ENCODE measurements at regions not wholly inside any gene's neighbourhood (a gene's known extent, or its start where the extent isn't known, plus 50 kb on each side); places are given as distances from the start of the nearest gene placed in this dataset.

GRCh38 chr6:22349051-22349450, 52.2 kb upstream of the PRL start:
- TF ChIP-seq CTCF (IDR thresholded peaks at IDR 0.05) (no peak), POLR2A (IDR thresholded peaks at IDR 0.05) (no peak)

Data from testis (tissue), 2 donors.